Mesendoderm (in vitro differentiated cells): ENCODE measurements at regions not wholly inside any gene's neighbourhood (a gene's known extent, or its start where the extent isn't known, plus 50 kb on each side); places are given as distances from the start of the nearest gene placed in this dataset.
A peak's percentile ranks its signal among the peaks of the same experiment; 100 is the strongest.
"Not testable (repeated sequence)": the region's sequence is repeated elsewhere in the genome, so short reads cannot be mapped to it uniquely, and the experiment has no call there.

ENCODE experiments used
- DNase-seq: peaks from one replicate; pipeline ENCODE4 v3.0.0; 2013
- H2AK5ac ChIP-seq: 2 replicates; pipeline ENCODE4 v1.6.1; 2013; ENCODE audit warnings: low read length, inconsistent platforms
- H2BK120ac ChIP-seq: 2 replicates; pipeline ENCODE4 v1.6.1; 2013; ENCODE audit warnings: low read depth, mild to moderate bottlenecking, low read length, moderate library complexity, mixed read lengths
- H2BK15ac ChIP-seq: replicated peaks from 2 replicates; pipeline ENCODE4 v1.6.1; 2013; ENCODE audit warnings: low read depth, mild to moderate bottlenecking, moderate library complexity
- H2BK5ac ChIP-seq: 2 replicates; pipeline ENCODE4 v1.6.1; 2013; ENCODE audit warnings: low read length, inconsistent platforms
- H3K18ac ChIP-seq: 2 replicates; pipeline ENCODE4 v1.6.1; 2013; ENCODE audit warnings: mild to moderate bottlenecking, low read length, mixed read lengths
- H3K23ac ChIP-seq: one replicate; pipeline ENCODE4 v1.6.1; 2013; ENCODE audit warnings: low read length
- H3K27ac ChIP-seq: 2 replicates; pipeline ENCODE4 v1.5.1; 2013; ENCODE audit warnings: low read depth, mild to moderate bottlenecking, inconsistent platforms, low read length, moderate library complexity
- H3K27me3 ChIP-seq: 2 replicates; pipeline ENCODE4 v1.6.1; 2013; ENCODE audit warnings: low read length, control low read depth, mild to moderate bottlenecking, inconsistent platforms; ENCODE audit not compliant: insufficient read depth, poor library complexity
- H3K36me3 ChIP-seq: 2 replicates; pipeline ENCODE4 v1.6.1; 2013; ENCODE audit warnings: low read length, inconsistent platforms; ENCODE audit not compliant: control insufficient read depth, insufficient read depth
- H3K4ac ChIP-seq: one replicate; pipeline ENCODE4 v1.6.1; 2013; ENCODE audit warnings: low read depth, mild to moderate bottlenecking, low read length, moderate library complexity
- H3K4me1 ChIP-seq: 2 replicates; pipeline ENCODE4 v1.6.1; 2013; ENCODE audit warnings: low read depth, low read length, inconsistent platforms; ENCODE audit not compliant: control insufficient read depth
- H3K4me2 ChIP-seq: 2 replicates; pipeline ENCODE4 v1.6.1; 2013; ENCODE audit warnings: low read length
- H3K4me3 ChIP-seq: 2 replicates; pipeline ENCODE4 v1.5.1; 2013; ENCODE audit warnings: mild to moderate bottlenecking, low read length
- H3K56ac ChIP-seq: one replicate; pipeline ENCODE4 v1.6.1; 2013; ENCODE audit warnings: low read length
- H3K79me1 ChIP-seq: 2 replicates; pipeline ENCODE4 v1.6.1; 2013; ENCODE audit warnings: low read length, inconsistent platforms
- H3K79me2 ChIP-seq: 2 replicates; pipeline ENCODE4 v1.6.1; 2013; ENCODE audit warnings: mild to moderate bottlenecking, low read length; ENCODE audit not compliant: control insufficient read depth, insufficient read depth
- H3K9ac ChIP-seq: 2 replicates; pipeline ENCODE4 v1.6.1; 2013; ENCODE audit warnings: low read length, inconsistent platforms
- H4K5ac ChIP-seq: one replicate; pipeline ENCODE4 v1.6.1; 2013; ENCODE audit warnings: low read length
- H4K8ac ChIP-seq: one replicate; pipeline ENCODE4 v1.6.1; 2013; ENCODE audit warnings: low read depth, mild to moderate bottlenecking, control low read depth, low read length, moderate library complexity
- WGBS: extraction: QIAGEN DNeasy Blood & Tissue Kit; methylation state at CpG from one replicate; pipeline ENCODE4 v1.1.7; 2013; ENCODE audit warnings: low lambda C conversion rate, missing lambda C conversion rate; ENCODE audit not compliant: insufficient coverage; ENCODE audit errors: extremely low coverage; 5-methylcytosine and 5-hydroxymethylcytosine counted together

GRCh38 chr11:23887122-23887521, 609.7 kb upstream of the LUZP2 start:
- H2BK5ac ChIP-seq = not testable (repeated sequence)

GRCh38 chr11:23893126-23893525, 603.7 kb upstream of the LUZP2 start:
- Histone ChIP-seq H3K27me3 (no peaks in the 10 kb centered on the region), H3K56ac (no peak overlapping the region), H3K4me1 (no peaks in the 10 kb centered on the region), H3K23ac (no peak overlapping the region), H3K79me1 (no peaks in the 10 kb centered on the region), H2BK15ac (no peak overlapping the region), H3K4ac (no peak overlapping the region), H2AK5ac (no peak overlapping the region), H4K8ac (no peak overlapping the region), H2BK5ac (no peak overlapping the region), H2BK120ac (no peak overlapping the region), H4K5ac (no peak overlapping the region), H3K79me2 (no peaks in the 10 kb centered on the region), H3K18ac (no peak overlapping the region), H3K9ac (no peak overlapping the region), H3K4me3 (no peak overlapping the region), H3K36me3 (no peaks in the 10 kb centered on the region), H3K27ac (no peak overlapping the region), H3K4me2 (no peak overlapping the region)
- WGBS = no CpG with 5 or more reads among the region's 2 CpGs
- no peak for DNase-seq

More at GRCh38 chr11:23887122-23887521, 609.7 kb upstream of the LUZP2 start:
- Histone ChIP-seq H3K18ac (peak overlapping the region; percentile 75), H3K27ac (peak overlapping the region; percentile 51)
- H3K4ac ChIP-seq, H4K8ac ChIP-seq, H3K23ac ChIP-seq, H3K4me2 ChIP-seq, H3K36me3 ChIP-seq, H3K9ac ChIP-seq, H3K27me3 ChIP-seq, H3K4me1 ChIP-seq, H3K79me2 ChIP-seq, H2AK5ac ChIP-seq, H4K5ac ChIP-seq, H2BK120ac ChIP-seq, H3K56ac ChIP-seq, H3K4me3 ChIP-seq, H2BK15ac ChIP-seq, H3K79me1 ChIP-seq: not testable (repeated sequence)
- DNase-seq = peak; percentile 59
- no CpG with 5 or more reads among the region's 4 CpGs for WGBS

DNA sequence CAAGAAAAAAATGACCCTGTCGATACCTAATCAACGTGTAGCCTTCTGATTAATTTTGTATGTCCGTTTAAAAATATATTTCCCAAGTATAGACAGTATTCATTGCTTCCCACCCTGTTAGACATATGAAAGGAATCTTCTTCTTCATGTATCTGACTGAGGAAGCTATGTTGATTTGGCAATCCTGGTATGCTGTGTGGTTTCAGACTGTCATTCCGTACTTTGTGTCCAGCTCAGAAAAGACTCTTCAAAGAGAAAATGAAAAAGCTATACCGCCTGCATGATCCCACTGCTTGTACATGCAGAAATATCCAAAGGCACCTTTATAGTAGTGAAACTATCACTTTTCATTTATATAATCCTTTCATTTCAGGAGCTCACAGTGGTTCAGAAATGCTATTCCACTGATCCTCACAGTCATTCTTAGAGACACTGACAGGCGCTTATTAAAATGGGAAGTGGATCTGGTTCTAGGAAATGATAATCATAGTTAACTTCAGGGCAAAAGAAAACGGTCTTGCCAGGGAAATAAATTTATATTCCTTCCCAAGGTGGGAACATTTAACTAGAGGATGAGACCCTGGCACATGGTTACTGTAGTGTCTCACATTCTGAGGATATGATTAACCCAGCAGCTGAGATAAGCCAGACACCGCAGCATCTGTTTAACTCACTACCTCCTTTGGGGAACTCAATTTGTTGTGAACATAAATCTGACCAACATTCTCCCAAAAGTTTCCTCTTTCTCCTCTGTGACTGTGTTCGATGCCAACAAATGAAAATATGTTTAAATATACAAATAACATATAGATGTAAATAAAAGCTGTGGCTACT, 599.2 kb upstream of the LUZP2 start:
- Histone ChIP-seq H3K27ac (no peak overlapping the region), H2AK5ac (no peak overlapping the region), H3K4me3 (no peak overlapping the region), H4K8ac (no peak overlapping the region), H3K79me1 (no peaks in the 10 kb centered on the region), H3K18ac (no peak overlapping the region), H2BK120ac (no peak overlapping the region), H3K79me2 (no peaks in the 10 kb centered on the region), H3K4me1 (no peaks in the 10 kb centered on the region), H3K9ac (no peak overlapping the region), H4K5ac (no peak overlapping the region), H2BK5ac (no peak overlapping the region), H3K23ac (no peak overlapping the region), H3K4me2 (no peak overlapping the region), H3K4ac (no peak overlapping the region), H3K56ac (no peak overlapping the region), H3K36me3 (no peaks in the 10 kb centered on the region), H2BK15ac (no peak overlapping the region), H3K27me3 (no peaks in the 10 kb centered on the region)
- WGBS = no CpG with 5 or more reads among the region's 9 CpGs
- DNase-seq = no peak

DNA sequence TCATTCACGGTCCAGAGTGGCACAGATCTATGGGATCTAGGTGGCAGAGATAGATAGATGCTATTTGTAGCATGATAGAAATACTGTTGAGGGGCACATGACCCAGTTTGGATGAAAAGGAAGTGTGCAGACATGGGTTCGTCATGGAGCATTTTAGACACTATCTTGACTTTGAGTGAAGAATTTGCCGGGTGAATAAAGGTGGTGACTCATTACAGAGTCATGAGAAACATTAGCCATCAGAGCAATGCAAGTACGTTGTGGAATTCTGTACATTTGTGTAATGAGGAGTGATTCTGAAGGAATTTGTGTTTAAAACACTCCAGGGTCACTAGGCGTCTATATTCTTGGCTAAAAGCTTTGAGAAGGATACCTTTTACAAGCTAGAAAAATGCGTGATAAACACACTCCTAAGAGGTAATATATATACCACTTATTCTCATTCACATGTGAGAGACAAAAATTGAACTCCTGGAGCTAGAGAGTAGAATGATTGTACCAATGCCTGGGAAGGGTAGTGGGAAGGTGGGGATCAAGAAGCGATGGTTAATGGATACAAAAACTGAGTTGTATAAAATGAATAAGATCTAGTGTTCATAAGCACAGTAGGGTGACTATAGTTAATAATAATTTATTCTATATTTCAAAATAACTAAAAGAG, 593.7 kb upstream of the LUZP2 start:
- Histone ChIP-seq H3K4ac (no peak overlapping the region), H3K27me3 (no peaks in the 10 kb centered on the region), H3K4me1 (no peaks in the 10 kb centered on the region), H2BK5ac (no peak overlapping the region), H3K18ac (no peak overlapping the region), H3K56ac (no peak overlapping the region), H3K4me3 (no peak overlapping the region), H3K36me3 (no peaks in the 10 kb centered on the region), H2BK15ac (no peak overlapping the region), H3K4me2 (no peak overlapping the region), H3K79me1 (no peaks in the 10 kb centered on the region), H4K8ac (no peak overlapping the region), H2BK120ac (no peak overlapping the region), H3K27ac (no peak overlapping the region), H3K79me2 (no peaks in the 10 kb centered on the region), H3K23ac (no peak overlapping the region), H3K9ac (no peak overlapping the region), H2AK5ac (no peak overlapping the region), H4K5ac (no peak overlapping the region)
- WGBS = no CpG with 5 or more reads among the region's 7 CpGs
- no peak for DNase-seq

DNA sequence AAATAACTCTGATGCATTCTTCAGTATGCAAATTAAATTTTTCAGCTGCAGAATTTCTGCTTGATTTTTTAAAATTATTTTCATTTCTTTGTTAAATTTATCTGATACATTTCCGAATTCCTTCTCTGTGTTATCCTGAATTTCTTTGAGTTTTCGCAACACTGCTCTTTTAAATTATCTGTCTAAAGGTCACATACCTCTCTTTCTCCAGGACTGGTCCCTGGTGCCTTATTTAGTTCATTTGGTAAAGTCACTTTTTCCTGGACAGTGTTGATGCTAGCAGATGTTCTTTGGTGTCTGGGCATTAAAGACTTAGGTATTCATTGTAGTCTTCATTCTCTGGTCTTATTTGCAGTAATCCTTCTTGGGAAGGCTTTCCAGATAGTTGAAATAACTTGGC, 577.4 kb upstream of the LUZP2 start:
- Histone ChIP-seq H4K5ac (no peak overlapping the region), H3K36me3 (no peaks in the 10 kb centered on the region)

More for the DNA sequence above, 577.4 kb upstream of the LUZP2 start:
- no peaks in the 10 kb centered on the region for H3K27me3 ChIP-seq
- no peak overlapping the region for H3K4ac ChIP-seq
- no peaks in the 10 kb centered on the region for H3K4me1 ChIP-seq
- no peak overlapping the region for H2BK120ac ChIP-seq
- no peak overlapping the region for H2BK5ac ChIP-seq
- no peak for DNase-seq
- no peak overlapping the region for H3K23ac ChIP-seq
- no peaks in the 10 kb centered on the region for H3K79me1 ChIP-seq
- H3K4me2 ChIP-seq = no peak overlapping the region
- H3K79me2 ChIP-seq = no peaks in the 10 kb centered on the region
- no peak overlapping the region for H2AK5ac ChIP-seq
- H3K56ac ChIP-seq = no peak overlapping the region
- H3K4me3 ChIP-seq = no peak overlapping the region
- no peak overlapping the region for H3K9ac ChIP-seq
- no CpG with 5 or more reads among the region's 2 CpGs for WGBS
- no peak overlapping the region for H3K18ac ChIP-seq
- H4K8ac ChIP-seq = no peak overlapping the region
- no peak overlapping the region for H3K27ac ChIP-seq
- no peak overlapping the region for H2BK15ac ChIP-seq
